Hematopoietic multipotent progenitor cell treated with erythropoietin and hydrocortisone succinate and interleukin-3 and kit ligand, for 8 days (in vitro differentiated cells): ENCODE measurements at regions not wholly inside any gene's neighbourhood (a gene's known extent, or its start where the extent isn't known, plus 50 kb on each side); places are given as distances from the start of the nearest gene placed in this dataset.
"Not testable (repeated sequence)": the region's sequence is repeated elsewhere in the genome, so short reads cannot be mapped to it uniquely, and the experiment has no call there.

Experiments
- DNase-seq: peaks from one replicate; pipeline ENCODE4 v3.0.0-alpha.2; 2015

GRCh38 chr14:38389681-38390080 is 133.8 kb upstream of the CLEC14A start:
- DNase-seq = no peak

- DNase-seq = no peak
These were observed 131.9 kb upstream of the CLEC14A start for GRCh38 chr14:38387821-38388220.

DNA sequence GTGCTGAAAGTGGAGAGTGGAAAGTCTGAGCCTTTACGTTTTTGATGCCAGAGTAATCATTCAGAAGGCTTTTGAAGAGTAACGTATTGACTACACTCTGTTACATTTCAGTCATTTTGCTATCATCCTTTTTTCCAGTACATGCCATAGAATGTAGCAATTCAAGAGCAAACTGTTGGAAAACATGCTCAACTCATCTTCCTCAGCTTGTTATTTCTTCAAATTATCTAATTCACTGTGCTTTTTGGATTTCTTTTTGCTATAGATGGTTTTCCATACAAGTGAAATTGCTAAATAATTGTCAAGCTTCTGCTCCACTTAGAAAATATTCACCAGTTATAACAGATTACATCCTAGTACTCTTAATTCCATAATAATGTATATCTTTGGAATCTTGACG is 129.9 kb upstream of the CLEC14A start:
- no peak for DNase-seq

- no peak for DNase-seq
These were observed 129.4 kb upstream of the CLEC14A start for GRCh38 chr14:38385343-38385742.

GRCh38 chr14:38384741-38385140 is 128.8 kb upstream of the CLEC14A start:
- no peak for DNase-seq

- DNase-seq = no peak
These were observed 112.0 kb upstream of the CLEC14A start for GRCh38 chr14:38367922-38368321.

DNA sequence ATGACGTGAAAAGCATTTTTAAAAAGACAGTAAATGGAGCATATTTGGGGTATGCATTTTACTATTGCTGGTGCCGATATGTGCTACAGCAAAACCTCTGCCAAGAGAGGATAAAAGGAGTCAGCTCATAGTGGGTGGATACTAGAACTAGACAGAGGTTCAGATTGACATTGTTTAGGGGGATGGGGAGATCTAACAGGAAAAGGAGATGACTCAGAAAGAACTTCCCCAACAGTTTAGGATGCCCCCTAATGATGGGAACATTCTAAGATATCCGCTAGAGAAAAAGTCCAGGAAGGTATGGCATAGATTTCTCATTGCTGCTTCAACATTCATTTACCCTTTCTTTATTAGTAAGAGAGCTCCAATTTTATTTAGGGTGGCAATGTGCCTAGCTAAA is 110.5 kb upstream of the CLEC14A start:
- no peak for DNase-seq

DNA sequence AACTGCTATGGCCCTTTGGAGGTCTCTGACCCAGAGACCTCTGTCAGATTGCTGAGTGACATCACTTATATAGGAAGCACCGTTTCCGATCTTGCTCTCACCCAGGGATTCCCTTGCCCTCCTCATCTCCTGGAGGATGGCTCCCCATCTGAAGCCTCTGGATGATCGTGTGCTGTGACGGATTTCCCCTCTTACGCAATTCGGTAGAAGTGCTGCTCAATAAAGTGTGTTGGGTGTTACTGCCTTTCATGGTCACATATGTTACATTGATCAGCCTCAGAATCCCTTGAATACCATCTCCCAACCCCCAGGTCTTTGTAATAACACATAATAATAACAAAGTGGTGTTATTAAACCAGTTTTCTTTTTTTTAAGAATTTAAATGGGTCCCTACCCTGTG is 107.3 kb upstream of the CLEC14A start:
- no peak for DNase-seq

DNA sequence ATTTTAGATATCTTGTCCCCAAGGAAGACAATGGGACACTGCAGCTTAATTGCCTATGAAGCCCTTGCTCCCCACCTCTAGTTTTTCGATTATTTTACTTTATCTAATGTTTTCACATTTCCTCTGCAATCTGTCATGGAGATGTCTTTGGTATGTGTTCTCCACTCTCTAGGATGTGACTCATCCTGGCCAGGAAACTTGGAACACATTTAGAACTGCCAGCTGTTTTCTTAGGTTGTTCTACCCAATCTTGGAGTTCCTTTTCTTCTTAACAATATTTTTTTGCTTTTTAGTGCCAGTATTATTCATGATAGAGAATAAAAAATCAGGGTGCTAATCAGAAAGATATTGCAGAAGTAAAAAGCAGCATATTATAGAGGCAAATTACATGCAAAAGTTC is 101.7 kb upstream of the CLEC14A start:
- DNase-seq = no peak

DNA sequence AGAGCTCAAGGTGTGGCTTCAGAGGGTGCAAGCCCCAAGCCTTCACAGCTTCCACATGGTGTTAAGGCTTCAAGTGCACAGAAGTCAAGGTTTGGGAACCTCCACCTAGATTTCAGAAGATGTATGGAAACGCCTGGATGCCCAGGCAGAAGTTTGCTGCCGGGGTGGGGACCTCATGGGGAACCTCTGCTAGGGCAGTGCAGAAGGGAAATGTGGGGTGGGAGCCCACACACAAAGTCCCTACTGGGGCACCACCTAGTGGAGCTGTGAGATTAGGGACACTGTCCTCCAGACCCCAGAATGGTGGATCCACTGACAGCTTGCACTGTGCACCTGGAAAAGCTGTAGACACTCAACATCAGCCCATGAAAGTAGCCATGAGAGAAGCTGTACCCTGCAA is 99.6 kb upstream of the CLEC14A start:
- DNase-seq = not testable (repeated sequence)

- no peak for DNase-seq
These were observed 94.2 kb upstream of the CLEC14A start for GRCh38 chr14:38350102-38350501.

DNA sequence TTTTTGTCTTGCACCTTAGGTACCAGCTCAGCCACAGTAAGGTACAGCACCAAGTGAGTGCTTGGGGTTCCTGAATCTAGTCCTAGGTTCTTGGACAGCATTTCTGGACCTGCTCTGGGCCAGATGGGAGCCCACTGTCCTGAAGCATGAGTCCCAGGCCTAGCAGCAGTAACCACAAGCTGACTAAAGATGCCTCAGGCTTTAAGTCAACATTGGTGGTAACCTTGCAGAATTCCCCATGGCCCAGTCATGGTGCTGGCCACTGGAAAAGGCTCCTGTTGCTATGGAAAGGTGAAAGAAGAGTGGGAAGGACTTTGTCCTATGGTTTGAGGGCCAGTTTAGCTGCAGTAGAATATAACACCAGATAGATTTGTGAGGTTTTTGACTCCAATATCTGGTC is 86.9 kb upstream of the CLEC14A start:
- no peak for DNase-seq

DNA sequence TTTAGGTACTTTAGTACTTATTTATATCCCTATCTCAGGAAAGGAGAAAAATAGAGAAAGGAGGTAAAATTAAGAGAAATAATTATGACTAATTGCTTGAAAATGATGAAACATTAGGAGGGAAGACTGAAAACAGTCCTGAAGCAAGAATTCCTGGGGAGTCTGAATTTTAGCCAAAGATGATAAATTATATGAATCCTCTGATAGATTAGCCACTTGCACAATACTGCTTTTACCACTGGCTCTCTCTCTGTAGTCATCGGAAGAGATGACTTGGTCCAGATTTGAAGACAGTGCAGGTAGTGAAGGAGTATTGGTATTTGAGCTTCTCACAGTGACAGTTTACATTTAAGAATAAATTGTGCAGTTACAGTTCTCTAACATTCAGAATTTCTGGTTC is 83.8 kb upstream of the CLEC14A start:
- no peak for DNase-seq

GRCh38 chr14:38336298-38336697 is 80.4 kb upstream of the CLEC14A start:
- DNase-seq = no peak

GRCh38 chr14:38330275-38330674 is 74.4 kb upstream of the CLEC14A start:
- no peak for DNase-seq

GRCh38 chr14:38329246-38329645 is 73.4 kb upstream of the CLEC14A start:
- no peak for DNase-seq

DNA sequence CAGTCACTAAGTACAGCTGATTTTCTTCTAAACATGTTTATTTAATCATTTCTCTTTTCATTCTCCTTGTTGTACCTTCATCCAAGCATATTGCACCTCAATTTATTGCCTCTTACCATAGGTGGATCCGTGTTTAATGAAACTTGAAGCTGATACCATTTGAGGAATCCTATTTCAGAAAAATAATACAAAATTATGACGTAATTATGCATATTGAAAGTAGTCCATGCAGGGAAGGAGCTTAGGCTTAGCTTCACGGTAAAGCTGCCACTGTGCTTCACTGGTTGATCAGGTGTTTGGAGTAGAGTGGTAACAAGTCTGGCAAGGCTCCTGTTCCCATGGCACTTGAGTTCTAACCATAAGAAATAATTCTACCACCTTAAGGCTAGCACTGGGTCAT is 61.0 kb upstream of the CLEC14A start:
- no peak for DNase-seq

- DNase-seq = no peak
These were observed 55.8 kb upstream of the CLEC14A start for GRCh38 chr14:38311655-38312054.

- no peak for DNase-seq
These were observed 54.6 kb upstream of the CLEC14A start for GRCh38 chr14:38310420-38310995.

- DNase-seq = no peak
These were observed 53.8 kb upstream of the CLEC14A start for GRCh38 chr14:38309522-38310277.
